WTC11 (cell line): ENCODE measurements at regions not wholly inside any gene's neighbourhood (a gene's known extent, or its start where the extent isn't known, plus 50 kb on each side); places are given as distances from the start of the nearest gene placed in this dataset.

Experiments
- ATF1 ChIP-seq: sonication (generic); formaldehyde crosslinking; IDR thresholded peaks from 2 replicates; pipeline ENCODE4 v1.8.1; 2023; ENCODE audit warnings: mild to moderate bottlenecking, moderate library complexity, missing genetic modification reagents
- CREB1 ChIP-seq: sonication (generic); formaldehyde crosslinking; IDR thresholded peaks from 2 replicates; pipeline ENCODE4 v1.8.0; 2023; ENCODE audit warnings: mild to moderate bottlenecking, missing genetic modification reagents
- HMGXB4 ChIP-seq: sonication (generic); formaldehyde crosslinking; IDR thresholded peaks from 2 replicates; pipeline ENCODE4 v1.8.1; 2023; ENCODE audit warnings: mild to moderate bottlenecking, moderate library complexity, missing genetic modification reagents
- OVOL2 ChIP-seq: fragments of 250-450 bp; sonication (Bioruptor Pico); IDR thresholded peaks from 2 replicates; pipeline ENCODE4 v1.9.0; 2021; ENCODE audit warnings: mild to moderate bottlenecking, borderline replicate concordance
- TF ChIP-seq, protein P1 (sequence below): fragments of 200-600 bp; IDR thresholded peaks from 2 replicates; pipeline ENCODE4 v1.8.0; 2022; ENCODE audit warnings: antibody characterized with exemption
- TF ChIP-seq, protein P2 (sequence below): sonication (generic); formaldehyde crosslinking; IDR thresholded peaks from 2 replicates; pipeline ENCODE4 v1.8.0; 2022; ENCODE audit warnings: mild to moderate bottlenecking, missing genetic modification reagents

DNA sequence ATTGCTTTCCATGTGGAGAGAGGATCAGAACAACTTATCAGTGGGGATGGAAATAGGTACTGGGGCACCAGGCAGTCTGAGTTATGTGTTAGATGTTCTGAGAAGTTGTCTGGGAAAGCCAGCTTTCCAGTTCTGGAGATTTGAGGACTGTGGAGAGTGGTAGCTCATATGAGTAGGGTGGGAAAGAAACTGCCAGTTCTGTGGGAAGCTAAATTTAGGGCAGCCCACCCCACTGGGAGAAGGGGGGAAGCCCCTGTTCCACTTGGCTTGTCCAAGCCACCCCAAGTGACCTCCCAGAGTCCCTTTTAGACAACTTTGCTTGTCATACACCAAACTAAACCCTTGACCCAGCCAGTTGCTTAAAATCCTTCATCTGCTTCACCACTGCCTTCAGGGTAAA lies 189.5 kb downstream of the REEP3 start:
- TF ChIP-seq, protein P1, sequence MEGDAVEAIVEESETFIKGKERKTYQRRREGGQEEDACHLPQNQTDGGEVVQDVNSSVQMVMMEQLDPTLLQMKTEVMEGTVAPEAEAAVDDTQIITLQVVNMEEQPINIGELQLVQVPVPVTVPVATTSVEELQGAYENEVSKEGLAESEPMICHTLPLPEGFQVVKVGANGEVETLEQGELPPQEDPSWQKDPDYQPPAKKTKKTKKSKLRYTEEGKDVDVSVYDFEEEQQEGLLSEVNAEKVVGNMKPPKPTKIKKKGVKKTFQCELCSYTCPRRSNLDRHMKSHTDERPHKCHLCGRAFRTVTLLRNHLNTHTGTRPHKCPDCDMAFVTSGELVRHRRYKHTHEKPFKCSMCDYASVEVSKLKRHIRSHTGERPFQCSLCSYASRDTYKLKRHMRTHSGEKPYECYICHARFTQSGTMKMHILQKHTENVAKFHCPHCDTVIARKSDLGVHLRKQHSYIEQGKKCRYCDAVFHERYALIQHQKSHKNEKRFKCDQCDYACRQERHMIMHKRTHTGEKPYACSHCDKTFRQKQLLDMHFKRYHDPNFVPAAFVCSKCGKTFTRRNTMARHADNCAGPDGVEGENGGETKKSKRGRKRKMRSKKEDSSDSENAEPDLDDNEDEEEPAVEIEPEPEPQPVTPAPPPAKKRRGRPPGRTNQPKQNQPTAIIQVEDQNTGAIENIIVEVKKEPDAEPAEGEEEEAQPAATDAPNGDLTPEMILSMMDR = no peak
- no peak for TF ChIP-seq HMGXB4
- TF ChIP-seq ATF1 (CRISPR knock-in tag) = no peak
- no peak for TF ChIP-seq CREB1 (CRISPR knock-in tag)
- TF ChIP-seq, protein P2, sequence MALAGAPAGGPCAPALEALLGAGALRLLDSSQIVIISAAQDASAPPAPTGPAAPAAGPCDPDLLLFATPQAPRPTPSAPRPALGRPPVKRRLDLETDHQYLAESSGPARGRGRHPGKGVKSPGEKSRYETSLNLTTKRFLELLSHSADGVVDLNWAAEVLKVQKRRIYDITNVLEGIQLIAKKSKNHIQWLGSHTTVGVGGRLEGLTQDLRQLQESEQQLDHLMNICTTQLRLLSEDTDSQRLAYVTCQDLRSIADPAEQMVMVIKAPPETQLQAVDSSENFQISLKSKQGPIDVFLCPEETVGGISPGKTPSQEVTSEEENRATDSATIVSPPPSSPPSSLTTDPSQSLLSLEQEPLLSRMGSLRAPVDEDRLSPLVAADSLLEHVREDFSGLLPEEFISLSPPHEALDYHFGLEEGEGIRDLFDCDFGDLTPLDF (CRISPR knock-in tag) = no peak
- no peak for TF ChIP-seq OVOL2 (CRISPR knock-in tag)
